ENCODE measurements at regions not wholly inside any gene's neighbourhood (a gene's known extent, or its start where the extent isn't known, plus 50 kb on each side); places are given as distances from the start of the nearest gene placed in this dataset.
"Not testable (repeated sequence)": the region's sequence is repeated elsewhere in the genome, so short reads cannot be mapped to it uniquely, and the experiment has no call there.

DNA sequence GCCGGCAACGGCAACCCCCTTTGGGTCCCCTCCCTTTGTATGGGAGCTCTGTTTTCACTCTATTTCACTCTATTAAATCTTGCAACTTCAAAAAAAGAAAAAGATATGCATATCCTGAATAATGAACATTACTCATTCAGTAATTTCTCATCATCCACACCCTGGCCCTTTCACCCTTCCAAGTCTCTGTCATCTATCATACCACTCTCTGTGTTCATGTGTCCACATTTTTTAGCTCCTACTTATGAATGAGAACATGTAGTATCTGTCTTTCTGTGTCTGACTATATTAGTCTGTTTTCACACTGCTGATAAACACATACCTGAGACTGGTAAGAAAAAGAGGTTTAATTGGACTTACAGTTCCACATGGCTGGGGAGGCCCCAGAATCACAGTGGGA, 209.8 kb upstream of the DDHD1 start:
- not testable (repeated sequence) for H3K27me3 Mint-ChIP-seq, H3K4me1 Mint-ChIP-seq
- H3K9me3 Mint-ChIP-seq: peaks cover 21 to 26% of the 10 kb centered on the region in 2 donors

DNA sequence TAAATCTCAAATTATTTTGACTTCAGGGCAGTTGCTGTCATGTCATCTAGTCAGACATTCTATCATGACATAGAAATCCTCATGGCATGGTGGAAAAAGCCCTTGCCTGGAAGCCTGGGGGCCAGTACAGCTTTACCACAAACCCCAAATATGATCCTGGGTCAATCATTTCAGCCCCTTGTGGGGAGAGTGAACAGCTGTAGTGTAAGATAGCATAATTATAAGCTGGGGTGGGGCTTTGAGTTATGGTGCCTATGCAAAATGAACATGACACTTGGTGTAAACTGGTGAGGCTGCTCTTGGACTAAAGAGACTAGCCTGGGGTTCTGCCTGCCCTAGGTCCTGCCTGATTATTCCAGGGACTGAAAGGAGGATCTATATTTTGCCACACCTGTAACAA, 207.7 kb upstream of the DDHD1 start:
- H3K9me3 Mint-ChIP-seq: peaks cover 21 to 26% of the 10 kb centered on the region in 2 donors
- H3K36me3 Mint-ChIP-seq: peaks cover 4% of the 10 kb centered on the region in 2 donors
- ATAC-seq (replicated peaks) (no peak), DNase-seq (no peak)
- no peak overlapping the region for H3K4me3 Mint-ChIP-seq
- no peaks in the 10 kb centered on the region for H3K27me3 Mint-ChIP-seq
- peaks cover 0 to 4% of the 10 kb centered on the region in 2 donors for H3K4me1 Mint-ChIP-seq
- no peak overlapping the region for H3K27ac Mint-ChIP-seq

More for the DNA sequence above, 209.8 kb upstream of the DDHD1 start:
- H3K27ac Mint-ChIP-seq; H3K4me3 Mint-ChIP-seq; DNase-seq; ATAC-seq (replicated peaks); H3K36me3 Mint-ChIP-seq: not testable (repeated sequence)

DNA sequence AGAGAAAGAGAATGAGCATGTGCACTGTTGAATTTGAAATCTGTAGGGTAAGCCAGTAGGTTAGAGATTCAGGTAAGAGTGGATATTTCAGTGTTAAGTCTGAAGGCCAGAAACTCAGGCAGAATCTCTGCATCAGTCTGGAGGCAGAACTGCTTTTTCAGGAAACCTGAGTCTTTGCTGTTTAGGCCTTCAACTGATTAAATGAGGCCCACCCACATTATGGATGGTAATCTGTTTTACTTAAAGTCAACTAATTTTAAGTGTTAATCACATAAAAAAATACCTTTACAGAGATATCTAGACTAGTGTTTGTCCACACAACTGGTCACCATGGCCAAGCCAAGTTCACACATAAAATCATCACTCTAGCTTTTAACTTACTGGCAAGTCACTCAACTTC, 205.0 kb upstream of the DDHD1 start:
- Mint-ChIP-seq H3K27ac (no peak overlapping the region), H3K27me3 (no peaks in the 10 kb centered on the region), H3K4me1 (peaks cover 0 to 4% of the 10 kb centered on the region in 2 donors), H3K9me3 (peaks cover 12 to 18% of the 10 kb centered on the region in 2 donors), H3K4me3 (no peak overlapping the region), H3K36me3 (peaks cover 4% of the 10 kb centered on the region in 2 donors)
- ATAC-seq (replicated peaks) (no peak), DNase-seq (no peak)

DNA sequence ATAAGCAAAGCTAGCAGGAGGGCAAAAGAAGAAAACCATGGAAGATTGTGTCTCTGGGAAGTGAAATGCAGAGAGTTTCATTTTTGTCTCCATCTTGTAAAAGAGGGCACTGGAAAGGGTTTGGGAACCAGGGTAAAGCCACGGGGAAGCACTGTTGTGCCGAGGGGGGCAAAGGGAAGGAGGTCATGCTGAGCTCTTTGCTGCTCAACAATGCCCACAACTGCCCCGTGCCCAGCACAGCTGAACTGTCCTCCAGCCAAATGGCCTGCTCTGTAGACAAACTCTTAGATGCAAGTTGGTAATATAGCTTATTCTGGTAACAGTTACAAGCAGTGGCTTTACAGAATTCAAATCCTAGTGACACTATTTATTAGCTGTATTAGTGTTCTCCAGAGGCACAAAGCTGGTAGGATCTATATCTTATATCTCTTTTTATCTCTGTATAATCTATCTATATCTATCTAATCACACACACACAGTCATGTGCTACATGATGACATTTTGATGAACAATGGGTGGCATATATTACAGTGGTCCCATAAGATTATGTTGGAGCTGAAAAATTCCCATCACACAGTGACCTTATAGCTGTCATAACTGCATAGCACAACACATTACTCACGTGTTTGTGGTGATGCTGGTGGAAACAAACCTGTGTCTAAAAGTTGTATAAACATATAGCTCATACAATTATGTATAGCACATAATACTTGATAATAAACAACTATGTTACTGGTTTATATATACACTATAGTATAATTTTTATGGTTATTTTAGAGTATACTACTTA, 203.4 kb upstream of the DDHD1 start:
- Mint-ChIP-seq H3K4me1 (peaks cover 0 to 5% of the 10 kb centered on the region in 2 donors), H3K27me3 (no peaks in the 10 kb centered on the region), H3K36me3 (peaks cover 0 to 4% of the 10 kb centered on the region in 2 donors), H3K9me3 (peaks cover 8% of the 10 kb centered on the region in 2 donors), H3K4me3 (no peak overlapping the region), H3K27ac (no peak overlapping the region)
- DNase-seq (no peak), ATAC-seq (replicated peaks) (no peak)

DNA sequence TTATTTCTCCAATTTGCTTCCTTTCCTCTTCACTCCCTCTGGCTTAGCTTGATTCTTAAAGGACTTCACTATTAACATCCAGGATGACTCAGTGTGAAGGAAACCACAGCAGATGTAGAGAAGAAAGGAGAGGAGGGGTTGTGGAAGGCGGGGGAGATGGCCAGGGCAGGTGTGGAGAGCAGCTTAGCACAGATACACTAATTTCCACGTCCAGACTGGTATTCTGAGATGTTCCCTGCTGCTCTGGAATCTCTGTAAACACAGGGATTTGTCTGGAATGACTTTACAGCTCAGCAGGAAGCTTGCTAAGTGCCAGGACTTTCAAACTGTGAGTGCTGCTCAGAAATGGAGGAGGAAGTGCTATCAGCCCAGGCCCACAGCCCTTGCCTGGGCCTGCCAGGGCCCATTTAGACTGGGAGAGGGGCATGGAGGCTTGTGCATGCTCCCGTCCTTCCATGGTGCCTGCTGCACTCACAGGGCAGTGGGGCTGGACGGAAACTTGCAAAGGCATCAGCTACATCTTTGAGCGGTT, 202.5 kb upstream of the DDHD1 start:
- ATAC-seq (replicated peaks) (peak in 1 of 2 donors; percentile 20), DNase-seq (no peak)
- Mint-ChIP-seq H3K4me1 (peaks cover 5 to 9% of the 10 kb centered on the region in 2 donors), H3K9me3 (peaks cover 8% of the 10 kb centered on the region in 2 donors), H3K27me3 (no peaks in the 10 kb centered on the region), H3K36me3 (peaks cover 0 to 4% of the 10 kb centered on the region in 2 donors), H3K27ac (no peak overlapping the region), H3K4me3 (no peak overlapping the region)

DNA sequence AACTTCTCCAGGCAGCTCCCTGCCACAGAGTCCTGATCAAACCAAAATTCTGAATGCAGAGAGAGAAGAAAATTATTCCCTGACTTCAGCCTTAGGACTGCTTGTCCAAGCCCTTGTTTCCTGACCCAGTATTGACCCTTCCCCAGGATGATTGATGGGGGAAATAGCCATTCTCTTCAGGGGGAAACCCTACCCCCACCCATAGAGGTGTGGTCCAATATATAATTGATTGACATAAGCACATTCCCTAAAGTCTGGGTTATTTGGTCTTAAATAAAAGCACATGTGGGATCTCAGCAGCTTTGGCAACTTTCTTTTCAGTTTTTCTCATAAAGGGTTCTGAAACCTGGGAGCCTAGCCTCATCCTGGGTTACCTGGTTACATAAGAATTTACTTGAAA, 201.2 kb upstream of the DDHD1 start:
- DNase-seq (no peak), ATAC-seq (replicated peaks) (no peak)
- H3K9me3 Mint-ChIP-seq: peaks cover 2 to 3% of the 10 kb centered on the region in 2 donors
- no peaks in the 10 kb centered on the region for H3K27me3 Mint-ChIP-seq
- no peak overlapping the region for H3K27ac Mint-ChIP-seq
- peaks cover 6 to 8% of the 10 kb centered on the region in 2 donors for H3K4me1 Mint-ChIP-seq
- no peak overlapping the region for H3K4me3 Mint-ChIP-seq
- H3K36me3 Mint-ChIP-seq: peaks cover 0 to 2% of the 10 kb centered on the region in 2 donors

DNA sequence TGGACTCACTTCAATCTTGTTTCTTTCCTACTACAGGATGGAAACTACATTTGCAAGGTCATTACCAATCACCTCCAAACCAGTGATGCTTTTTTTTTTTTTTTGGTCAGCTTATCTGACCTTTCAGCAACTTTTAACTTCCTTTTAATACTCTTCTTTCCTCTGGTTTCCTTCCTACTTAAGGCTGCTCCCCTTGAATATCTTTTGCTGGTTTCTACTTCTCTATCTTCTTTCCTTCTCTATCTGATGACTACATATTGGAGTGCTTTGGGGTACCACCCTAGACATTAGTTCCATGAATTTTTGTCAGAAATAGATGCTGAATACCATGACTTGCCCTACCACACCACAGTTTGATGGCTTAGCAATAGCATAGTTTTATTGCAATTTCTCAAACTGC, 197.7 kb upstream of the DDHD1 start:
- H3K4me1 Mint-ChIP-seq: peaks cover 6 to 8% of the 10 kb centered on the region in 2 donors
- no peaks in the 10 kb centered on the region for H3K27me3 Mint-ChIP-seq
- no peak for ATAC-seq (replicated peaks)
- no peak overlapping the region for H3K27ac Mint-ChIP-seq
- H3K4me3 Mint-ChIP-seq: no peak overlapping the region
- no peaks in the 10 kb centered on the region for H3K9me3 Mint-ChIP-seq
- no peaks in the 10 kb centered on the region for H3K36me3 Mint-ChIP-seq
- no peak for DNase-seq

DNA sequence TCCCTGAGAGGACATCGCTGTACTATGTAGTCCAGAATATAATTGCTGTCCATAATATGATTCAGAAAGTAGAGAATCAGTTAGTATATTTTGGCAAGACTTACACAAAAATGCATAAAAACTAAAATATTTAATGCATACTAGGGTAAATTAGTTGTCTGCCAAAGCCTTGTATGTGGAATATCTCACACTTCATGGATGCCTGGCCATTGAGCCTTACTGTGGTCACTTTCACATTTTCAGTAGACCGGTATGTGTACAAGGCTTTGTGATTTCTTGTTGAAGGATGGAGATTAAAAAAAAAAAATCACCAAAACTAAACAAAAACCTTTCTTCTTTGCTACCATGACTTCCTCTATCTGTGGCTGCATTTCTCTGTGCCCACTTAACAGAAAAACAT, 197.3 kb upstream of the DDHD1 start:
- no peak for ATAC-seq (replicated peaks)
- H3K9me3 Mint-ChIP-seq: no peaks in the 10 kb centered on the region

DNA sequence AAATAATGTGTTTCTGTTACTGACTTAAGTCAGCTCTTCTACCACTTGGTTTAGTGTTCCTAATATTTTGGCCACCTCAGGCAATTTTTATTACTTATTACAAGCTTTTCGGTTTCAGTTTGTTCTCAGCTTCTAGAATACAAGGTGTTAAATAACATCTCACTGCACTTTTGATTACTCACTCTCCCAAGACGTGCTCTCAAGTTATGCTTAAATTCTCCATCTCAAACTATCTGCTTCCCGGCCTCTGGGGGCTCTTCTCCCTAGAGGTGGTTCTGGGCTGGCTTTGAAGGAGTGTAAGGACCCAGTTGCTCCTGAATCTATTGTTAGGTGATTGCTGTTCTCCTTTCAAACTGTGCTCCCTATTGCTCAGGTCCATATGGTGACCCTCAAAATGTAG, 193.9 kb upstream of the DDHD1 start:
- Mint-ChIP-seq H3K9me3 (no peaks in the 10 kb centered on the region), H3K4me1 (peaks cover 5 to 6% of the 10 kb centered on the region in 2 donors), H3K27ac (no peak overlapping the region), H3K27me3 (no peaks in the 10 kb centered on the region), H3K36me3 (no peaks in the 10 kb centered on the region), H3K4me3 (no peak overlapping the region)
- ATAC-seq (replicated peaks) (no peak), DNase-seq (no peak)

More for the DNA sequence above, 197.3 kb upstream of the DDHD1 start:
- no peak overlapping the region for H3K4me3 Mint-ChIP-seq
- no peaks in the 10 kb centered on the region for H3K36me3 Mint-ChIP-seq
- DNase-seq: no peak
- H3K27ac Mint-ChIP-seq: no peak overlapping the region
- H3K4me1 Mint-ChIP-seq: peaks cover 6 to 8% of the 10 kb centered on the region in 2 donors
- H3K27me3 Mint-ChIP-seq: no peaks in the 10 kb centered on the region

DNA sequence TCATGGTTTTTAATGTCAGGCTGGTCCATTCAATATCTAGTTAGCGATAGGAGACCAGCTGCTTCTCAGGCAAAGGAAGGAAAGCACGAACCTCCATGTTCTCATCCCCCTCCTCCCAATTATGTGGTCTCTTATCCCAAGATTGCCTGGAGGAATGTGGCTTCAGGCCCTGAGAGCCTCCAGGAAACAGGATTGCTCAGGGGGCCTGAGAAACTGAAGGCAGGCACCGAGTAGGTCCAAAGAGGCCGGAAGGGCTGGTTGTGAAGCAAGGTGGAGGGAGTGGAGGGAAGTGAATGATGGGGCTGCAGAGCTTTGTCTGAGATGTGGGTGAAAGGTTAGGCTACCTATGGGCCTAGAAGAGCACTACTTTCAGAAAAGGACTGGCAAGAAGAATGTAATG, 188.2 kb upstream of the DDHD1 start:
- no peaks in the 10 kb centered on the region for H3K4me1 Mint-ChIP-seq
- no peak overlapping the region for H3K27ac Mint-ChIP-seq
- H3K9me3 Mint-ChIP-seq: no peaks in the 10 kb centered on the region

DNA sequence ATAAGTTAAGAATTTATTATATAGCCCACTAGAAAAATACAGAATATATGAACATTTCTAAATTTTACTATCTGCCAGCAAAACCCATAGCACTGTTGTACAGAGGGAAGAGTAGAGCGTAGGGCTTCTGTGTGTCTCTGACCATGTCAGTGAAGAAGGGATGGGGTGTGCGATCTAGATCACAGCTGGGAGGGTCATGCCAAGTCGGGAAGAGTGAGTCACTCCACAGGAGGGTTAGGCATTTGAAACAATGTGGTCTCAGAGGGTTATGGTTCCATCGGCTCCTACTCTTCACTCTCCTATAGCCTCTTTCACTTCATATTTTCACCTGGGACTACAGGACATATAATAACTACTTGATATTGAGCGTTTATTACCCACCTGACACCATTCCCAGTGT, 185.1 kb upstream of the DDHD1 start:
- DNase-seq (no peak), ATAC-seq (replicated peaks) (no peak)
- H3K9me3 Mint-ChIP-seq: no peaks in the 10 kb centered on the region
- no peak overlapping the region for H3K4me3 Mint-ChIP-seq
- no peaks in the 10 kb centered on the region for H3K27me3 Mint-ChIP-seq
- H3K36me3 Mint-ChIP-seq: no peaks in the 10 kb centered on the region
- H3K27ac Mint-ChIP-seq: no peak overlapping the region
- H3K4me1 Mint-ChIP-seq: no peaks in the 10 kb centered on the region

More for the DNA sequence above, 188.2 kb upstream of the DDHD1 start:
- Mint-ChIP-seq H3K4me3 (no peak overlapping the region), H3K27me3 (no peaks in the 10 kb centered on the region), H3K36me3 (no peaks in the 10 kb centered on the region)
- ATAC-seq (replicated peaks) (no peak), DNase-seq (no peak)

DNA sequence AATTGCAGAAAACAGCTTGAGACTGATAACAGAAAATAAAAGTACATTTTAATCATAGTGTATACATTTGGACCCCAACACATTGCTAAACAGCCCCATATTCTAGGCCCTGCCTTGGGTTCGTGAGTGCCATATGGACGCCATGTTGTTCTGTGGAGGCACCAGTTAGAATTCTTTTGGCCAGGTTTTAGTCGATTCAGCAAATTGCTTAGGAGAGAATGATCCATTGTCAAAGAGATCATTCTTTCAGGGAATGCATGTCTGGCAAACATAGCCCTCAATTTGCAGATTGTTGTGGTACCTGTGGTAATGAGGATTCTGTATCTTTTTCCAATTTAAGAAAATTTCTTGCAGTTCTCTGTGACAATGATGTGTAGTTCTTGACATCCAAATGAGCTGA, 183.6 kb upstream of the DDHD1 start:
- Mint-ChIP-seq H3K27me3 (no peaks in the 10 kb centered on the region), H3K27ac (no peak overlapping the region), H3K4me3 (no peak overlapping the region), H3K4me1 (no peaks in the 10 kb centered on the region), H3K9me3 (no peaks in the 10 kb centered on the region), H3K36me3 (no peaks in the 10 kb centered on the region)
- ATAC-seq (replicated peaks): no peak
- DNase-seq: no peak

DNA sequence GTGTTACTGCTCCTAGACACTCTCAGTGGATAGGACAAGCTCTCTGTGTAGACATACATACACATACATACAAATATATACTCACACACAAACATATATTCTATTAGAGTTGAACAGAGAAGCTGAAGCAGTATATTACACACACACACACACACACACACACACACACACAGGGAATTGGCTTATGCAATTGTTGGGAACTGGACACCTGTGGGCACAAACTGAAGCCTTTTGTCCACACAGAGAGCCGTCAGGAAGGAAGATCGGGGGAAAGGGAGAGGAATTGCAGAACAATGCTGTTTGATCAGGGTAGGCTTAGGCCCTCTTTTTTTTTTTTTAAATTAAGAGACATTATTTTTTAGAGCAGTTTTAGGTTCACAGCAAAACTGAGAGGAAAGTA, 180.7 kb upstream of the DDHD1 start:
- H3K4me1 Mint-ChIP-seq: no peaks in the 10 kb centered on the region
- no peak overlapping the region for H3K4me3 Mint-ChIP-seq
- H3K36me3 Mint-ChIP-seq: no peaks in the 10 kb centered on the region
- no peaks in the 10 kb centered on the region for H3K9me3 Mint-ChIP-seq
- DNase-seq: no peak
- no peak overlapping the region for H3K27ac Mint-ChIP-seq
- ATAC-seq (replicated peaks): no peak
- H3K27me3 Mint-ChIP-seq: no peaks in the 10 kb centered on the region

DNA sequence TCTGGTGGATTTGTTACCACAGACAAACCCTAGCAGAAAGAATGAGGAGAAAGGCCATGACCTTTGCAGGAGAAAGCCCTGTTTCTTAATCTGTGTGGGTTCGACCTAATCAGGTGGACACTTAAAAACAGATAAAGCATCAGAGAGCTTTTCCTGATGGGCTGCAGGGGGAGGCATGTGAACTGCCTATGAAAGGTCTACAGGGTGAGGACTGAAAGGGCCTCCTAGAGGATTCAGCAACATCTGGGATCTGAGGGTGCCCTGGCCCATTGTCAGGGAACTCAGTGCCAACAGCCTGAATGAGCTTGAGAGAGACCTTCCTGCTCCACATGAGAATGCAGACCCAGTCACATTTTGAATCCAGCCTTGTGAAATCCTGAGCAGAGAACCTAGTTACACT, 178.8 kb upstream of the DDHD1 start:
- no peaks in the 10 kb centered on the region for H3K9me3 Mint-ChIP-seq
- no peaks in the 10 kb centered on the region for H3K27me3 Mint-ChIP-seq
- H3K27ac Mint-ChIP-seq: no peak overlapping the region
- DNase-seq: no peak
- no peaks in the 10 kb centered on the region for H3K36me3 Mint-ChIP-seq
- ATAC-seq (replicated peaks): no peak
- no peak overlapping the region for H3K4me3 Mint-ChIP-seq
- no peaks in the 10 kb centered on the region for H3K4me1 Mint-ChIP-seq

DNA sequence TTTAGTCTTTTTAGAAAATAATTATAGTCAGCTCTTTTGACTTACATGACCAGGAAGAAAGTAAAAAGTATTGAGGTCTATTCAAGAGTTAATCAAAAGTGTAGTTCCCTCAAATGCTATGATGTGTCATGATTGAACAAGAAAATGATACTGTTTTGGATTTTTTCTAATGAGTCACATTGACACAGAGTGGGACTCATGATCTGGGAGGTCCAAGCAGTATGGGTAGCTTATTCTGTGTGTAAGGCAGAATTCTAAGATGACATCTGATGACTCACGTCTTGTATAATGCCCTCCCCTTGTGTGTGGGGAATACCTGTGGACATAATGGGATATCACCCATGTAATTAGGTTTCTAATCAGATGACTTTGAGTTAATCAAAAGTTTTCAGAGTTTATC, 178.1 kb upstream of the DDHD1 start:
- H3K4me3 Mint-ChIP-seq: no peak overlapping the region
- no peaks in the 10 kb centered on the region for H3K27me3 Mint-ChIP-seq
- DNase-seq (no peak), ATAC-seq (replicated peaks) (peak in 1 of 2 donors; percentile 53)
- no peak overlapping the region for H3K27ac Mint-ChIP-seq
- no peaks in the 10 kb centered on the region for H3K9me3 Mint-ChIP-seq
- H3K36me3 Mint-ChIP-seq: no peaks in the 10 kb centered on the region
- H3K4me1 Mint-ChIP-seq: no peaks in the 10 kb centered on the region
